SK-N-SH (cell line): ENCODE measurements at regions not wholly inside any gene's neighbourhood (a gene's known extent, or its start where the extent isn't known, plus 50 kb on each side); places are given as distances from the start of the nearest gene placed in this dataset.

Source experiments
- CTCF ChIA-PET: fragments of 300-600, 350-600 bp; formaldehyde crosslinking; extraction: SDS; loops from one replicate; lab custom pipeline; 2021; lab: Yijun Ruan, JAX
- POLR2A ChIA-PET: fragments of 350-600 bp; sonication (Branson Sonifier 250); formaldehyde crosslinking; extraction: SDS; loops from one replicate; lab custom pipeline; 2020; ENCODE audit warnings: antibody characterized with exemption, inconsistent platforms; lab: Yijun Ruan, JAX
- DNase-seq: peaks from one replicate; pipeline ENCODE4 v3.0.0; 2012
- H2AFZ ChIP-seq: fragments of 200-600 bp; sonication (generic); 2 replicates; pipeline ENCODE4 v1.8.1; 2016; ENCODE audit warnings: antibody characterized with exemption, mild to moderate bottlenecking, low read depth
- H3F3A ChIP-seq: fragments of 200-600 bp; sonication (generic); replicated peaks from 2 replicates; pipeline ENCODE3; 2016; ENCODE audit warnings: antibody characterized with exemption, mild to moderate bottlenecking; ENCODE audit not compliant: insufficient read depth
- H3K27ac ChIP-seq, 2 experiments: fragments of 200-500 bp in 1 of 2; fragments of 200-600 bp in 1 of 2; sonication (Bioruptor generic) in 1 of 2; sonication (generic), shearing (Covaris generic) in 1 of 2; 2 replicates each; pipeline versions ENCODE4 v1.5.1 to v1.6.1; 2014 to 2016; ENCODE audit warnings: low read depth in 2 of 2, inconsistent platforms in 1 of 2, low read length in 1 of 2, mild to moderate bottlenecking in 1 of 2, mixed read lengths in 1 of 2
- H3K27me3 ChIP-seq: fragments of 200-600 bp; sonication (generic), shearing (Covaris generic); 2 replicates; pipeline ENCODE4 v1.6.1; 2016; ENCODE audit warnings: mixed run types; ENCODE audit not compliant: insufficient read depth
- H3K36me3 ChIP-seq, 2 experiments: fragments of 200-500 bp in 1 of 2; fragments of 200-600 bp in 1 of 2; sonication (Bioruptor generic) in 1 of 2; sonication (generic) in 1 of 2; replicated peaks in 1 of 2; 2 replicates each; pipeline versions ENCODE3 to v1.5.1; 2014 to 2016; ENCODE audit warnings: low read length in 1 of 2, mild to moderate bottlenecking in 1 of 2; ENCODE audit not compliant: insufficient read depth in 2 of 2, control insufficient read depth in 1 of 2
- H3K4me1 ChIP-seq, 2 experiments: fragments of 200-500 bp in 1 of 2; fragments of 200-600 bp in 1 of 2; sonication (Bioruptor generic) in 1 of 2; sonication (generic), shearing (Covaris generic) in 1 of 2; 2 replicates each; pipeline versions ENCODE4 v1.5.1 to v1.6.1; 2014 to 2016; ENCODE audit warnings: low read depth in 1 of 2, low read length in 1 of 2, mixed run types in 1 of 2; ENCODE audit not compliant: insufficient read depth in 2 of 2, control insufficient read depth in 1 of 2
- H3K4me2 ChIP-seq: fragments of 200-600 bp; sonication (generic), shearing (Covaris generic); 2 replicates; pipeline ENCODE4 v1.6.1; 2017; ENCODE audit warnings: mixed run types
- H3K4me3 ChIP-seq, 2 experiments: fragments of 200-500 bp in 1 of 2; fragments of 200-600 bp in 1 of 2; sonication (Bioruptor generic) in 1 of 2; sonication (generic), shearing (Covaris generic) in 1 of 2; 2 replicates each; pipeline versions ENCODE4 v1.5.1 to v1.8.1; 2014 to 2016; ENCODE audit warnings: low read depth in 2 of 2, inconsistent platforms in 1 of 2, low read length in 1 of 2, mild to moderate bottlenecking in 1 of 2, mixed read lengths in 1 of 2, moderate library complexity in 1 of 2
- H3K79me2 ChIP-seq: fragments of 200-600 bp; sonication (generic); 2 replicates; pipeline ENCODE4 v1.8.1; 2017; ENCODE audit warnings: mild to moderate bottlenecking; ENCODE audit not compliant: insufficient read depth
- H3K9ac ChIP-seq: fragments of 200-600 bp; sonication (generic); 2 replicates; pipeline ENCODE4 v1.6.1; 2017; ENCODE audit warnings: mixed run types
- H3K9me2 ChIP-seq: fragments of 200-600 bp; sonication (generic); 2 replicates; pipeline ENCODE4 v1.6.1; 2017; ENCODE audit warnings: mixed run types
- H3K9me3 ChIP-seq: fragments of 200-600 bp; sonication (generic); 2 replicates; pipeline ENCODE4 v1.6.1; 2017; ENCODE audit warnings: mixed run types, mild to moderate bottlenecking, moderate library complexity
- H4K20me1 ChIP-seq: fragments of 200-600 bp; sonication (generic); 2 replicates; pipeline ENCODE4 v1.6.1; 2017; ENCODE audit warnings: mild to moderate bottlenecking, mixed run types; ENCODE audit not compliant: insufficient read depth
- CHD2 ChIP-seq: fragments of 150-350 bp; IDR thresholded peaks from 2 replicates; pipeline ENCODE4 v1.6.1; 2018; ENCODE audit warnings: low read length; ENCODE audit not compliant: partially characterized antibody
- CTCF ChIP-seq: fragments of 200-600 bp; sonication (generic); IDR thresholded peaks from 2 replicates; pipeline ENCODE4 v1.6.1; 2017; ENCODE audit warnings: antibody characterized with exemption, mild to moderate bottlenecking, moderate library complexity
- ELF1 ChIP-seq: IDR thresholded peaks from 2 replicates; pipeline ENCODE4 v1.4.0; 2012
- EP300 ChIP-seq, 2 experiments: IDR thresholded peaks; 2 replicates each; pipeline versions ENCODE4 v1.4.0 to v1.6.1; 2012; ENCODE audit warnings: borderline replicate concordance in 1 of 2, low read depth in 1 of 2, low read length in 1 of 2
- EZH2phosphoT487 ChIP-seq: fragments of 200-600 bp; sonication (generic); IDR thresholded peaks from 2 replicates; pipeline ENCODE4 v1.6.1; 2017; ENCODE audit warnings: low read depth, mixed run types, mild to moderate bottlenecking, antibody characterized with exemption, moderate library complexity, borderline replicate concordance
- MEF2A ChIP-seq: IDR thresholded peaks from 2 replicates; pipeline ENCODE4 v1.4.0; 2012; ENCODE audit warnings: low read depth, borderline replicate concordance
- MXI1 ChIP-seq: IDR thresholded peaks from 2 replicates; pipeline ENCODE4 v1.6.1; 2012; ENCODE audit warnings: mild to moderate bottlenecking, low read depth, low read length, improper control_type of control experiment
- NFIC ChIP-seq: IDR thresholded peaks from 2 replicates; pipeline ENCODE4 v1.4.0; 2012; ENCODE audit warnings: borderline replicate concordance
- NRF1 ChIP-seq: IDR thresholded peaks from 2 replicates; pipeline ENCODE4 v1.6.1; 2012; ENCODE audit warnings: low read depth, mild to moderate bottlenecking, low read length
- PBX3 ChIP-seq: IDR thresholded peaks from 2 replicates; pipeline ENCODE4; 2012
- POLR2AphosphoS5 ChIP-seq: IDR thresholded peaks from 2 replicates; pipeline ENCODE4 v1.6.1; 2012; ENCODE audit warnings: low read depth, low read length
- RAD21 ChIP-seq: IDR thresholded peaks from 2 replicates; pipeline ENCODE4 v1.6.1; 2012; ENCODE audit warnings: mild to moderate bottlenecking, low read length
- REST ChIP-seq: IDR thresholded peaks from 2 replicates; pipeline ENCODE4 v1.6.1; 2012; ENCODE audit warnings: mild to moderate bottlenecking, low read depth, low read length, moderate library complexity
- RFX5 ChIP-seq: IDR thresholded peaks from 2 replicates; pipeline ENCODE4 v1.6.1; 2012; ENCODE audit warnings: mild to moderate bottlenecking, improper control_type of control experiment, low read length
- RXRA ChIP-seq: IDR thresholded peaks from 2 replicates; pipeline ENCODE4 v1.4.0; 2012; ENCODE audit warnings: low read depth, mild to moderate bottlenecking, borderline replicate concordance
- TEAD4 ChIP-seq: IDR thresholded peaks from 2 replicates; pipeline ENCODE4 v1.4.0; 2012; ENCODE audit warnings: mild to moderate bottlenecking, borderline replicate concordance; ENCODE audit not compliant: insufficient read depth
- YY1 ChIP-seq: IDR thresholded peaks from 2 replicates; pipeline ENCODE4 v1.4.0; 2012; ENCODE audit warnings: low read depth, mild to moderate bottlenecking
- WGBS: methylation state at CpG from one replicate; pipeline ENCODE4 v1.1.6; 2017; ENCODE audit warnings: low lambda C conversion rate; 5-methylcytosine and 5-hydroxymethylcytosine counted together

GRCh38 chr5:168066536-168067208, 224.8 kb upstream of the WWC1 start:
- H3K4me3 ChIP-seq, result no peak overlapping the region
- H3K9ac ChIP-seq, result no peak overlapping the region
- H3K79me2 ChIP-seq, result no peaks in the 10 kb centered on the region
- WGBS, result 44% methylated on average over 5 of the region's 5 CpGs
- H3K9me3 ChIP-seq, result no peaks in the 10 kb centered on the region
- no peaks in the 10 kb centered on the region for H3F3A ChIP-seq
- H3K9me2 ChIP-seq, result no peaks in the 10 kb centered on the region
- CTCF ChIA-PET, result no interaction called here
- H2AFZ ChIP-seq, result no peak overlapping the region
- no peaks in the 10 kb centered on the region for H3K27me3 ChIP-seq
- no peaks in the 10 kb centered on the region for H3K36me3 ChIP-seq
- no peaks in the 10 kb centered on the region for H4K20me1 ChIP-seq
- POLR2A ChIA-PET, result no interaction called here
- H3K4me2 ChIP-seq, result no peak overlapping the region
- DNase-seq, result no peak
- H3K27ac ChIP-seq, result no peak overlapping the region
- H3K4me1 ChIP-seq, result peaks cover 0 to 4% of the 10 kb centered on the region in 2 experiments; a peak in 2 of 4 replicates
- TF ChIP-seq TEAD4 (no peak), POLR2AphosphoS5 (no peak), CHD2 (no peak), NFIC (no peak), RAD21 (no peak), EP300 (IDR thresholded peaks at IDR 0.05; ENCODE audit: borderline replicate concordance in 1 of 2, low read depth in 1 of 2, low read length in 1 of 2) (no peak), REST (no peak), MXI1 (no peak), EZH2phosphoT487 (no peak), NRF1 (no peak)

GRCh38 chr5:168070761-168071160, 220.7 kb upstream of the WWC1 start:
- Histone ChIP-seq H3F3A (no peaks in the 10 kb centered on the region), H3K79me2 (no peaks in the 10 kb centered on the region), H4K20me1 (no peaks in the 10 kb centered on the region), H3K4me2 (no peak overlapping the region), H3K4me1 (peaks cover 0 to 4% of the 10 kb centered on the region in 2 experiments; a peak in 2 of 4 replicates), H3K36me3 (no peaks in the 10 kb centered on the region), H3K9me3 (no peaks in the 10 kb centered on the region), H3K9ac (no peak overlapping the region), H3K27ac (no peak overlapping the region), H3K4me3 (no peak overlapping the region), H3K9me2 (no peaks in the 10 kb centered on the region), H3K27me3 (no peaks in the 10 kb centered on the region), H2AFZ (no peak overlapping the region)
- no peak for DNase-seq
- 35% methylated on average over 1 of the region's 1 CpG for WGBS
- ChIA-PET POLR2A (interaction anchor here (0.7 kb wide), 1 partner anchor 80 kb away, joined by 3 read pairs; no protein-coding TSS in a partner anchor), CTCF (interaction anchor here (1.0 to 2.0 kb wide), 3 partner anchors 23 to 348 kb away, joined by 3 to 4 read pairs (median 4); no protein-coding TSS in a partner anchor)
- TF ChIP-seq EP300 (IDR thresholded peaks at IDR 0.05; ENCODE audit: borderline replicate concordance in 1 of 2, low read depth in 1 of 2, low read length in 1 of 2) (no peak), MEF2A (no peak), PBX3 (no peak), RFX5 (no peak), TEAD4 (no peak), CTCF (no peak), ELF1 (no peak), REST (no peak), YY1 (no peak), RXRA (no peak)
